ENCODE measurements at regions not wholly inside any gene's neighbourhood (a gene's known extent, or its start where the extent isn't known, plus 50 kb on each side); places are given as distances from the start of the nearest gene placed in this dataset.
"Not testable (repeated sequence)": the region's sequence is repeated elsewhere in the genome, so short reads cannot be mapped to it uniquely, and the experiment has no call there.

GRCh38 chr10:44249490-44249889, 135.4 kb downstream of the CXCL12 start:
- no peak for TF ChIP-seq ZNF274 (IDR thresholded peaks at IDR 0.05; ENCODE audit: low read depth, low read length)

GRCh38 chr10:44246700-44247099, 138.2 kb downstream of the CXCL12 start:
- not testable (repeated sequence) for H3K4me3 ChIP-seq (ENCODE audit: low read length)

More at GRCh38 chr10:44249490-44249889, 135.4 kb downstream of the CXCL12 start:
- no peak overlapping the region for H3K4me3 ChIP-seq (ENCODE audit: low read length)

GRCh38 chr10:44246287-44246686, 138.6 kb downstream of the CXCL12 start:
- not testable (repeated sequence) for H3K4me3 ChIP-seq (ENCODE audit: low read length)

GRCh38 chr10:44245601-44245938, 139.3 kb downstream of the CXCL12 start:
- H3K4me3 ChIP-seq (ENCODE audit: low read length), result no peak overlapping the region
- no peak for TF ChIP-seq ZNF274 (IDR thresholded peaks at IDR 0.05; ENCODE audit: low read depth, low read length)

GRCh38 chr10:44244745-44245600, 139.9 kb downstream of the CXCL12 start:
- H3K4me3 ChIP-seq (ENCODE audit: low read length), result no peak overlapping the region
- no peak for TF ChIP-seq ZNF274 (IDR thresholded peaks at IDR 0.05; ENCODE audit: low read depth, low read length)

GRCh38 chr10:44243851-44244510, 140.9 kb downstream of the CXCL12 start:
- no peak for TF ChIP-seq ZNF274 (IDR thresholded peaks at IDR 0.05; ENCODE audit: low read depth, low read length)
- H3K4me3 ChIP-seq (ENCODE audit: low read length), result no peak overlapping the region

GRCh38 chr10:44242826-44243225, 142.1 kb downstream of the CXCL12 start:
- no peak overlapping the region for H3K4me3 ChIP-seq (ENCODE audit: low read length)
- no peak for TF ChIP-seq ZNF274 (IDR thresholded peaks at IDR 0.05; ENCODE audit: low read depth, low read length)

GRCh38 chr10:44242091-44242490, 142.8 kb downstream of the CXCL12 start:
- TF ChIP-seq ZNF274 (IDR thresholded peaks at IDR 0.05; ENCODE audit: low read depth, low read length), result no peak

GRCh38 chr10:44240584-44241205, 144.2 kb downstream of the CXCL12 start:
- no peak for TF ChIP-seq ZNF274 (IDR thresholded peaks at IDR 0.05; ENCODE audit: low read depth, low read length)
- no peak overlapping the region for H3K4me3 ChIP-seq (ENCODE audit: low read length)

More at GRCh38 chr10:44242091-44242490, 142.8 kb downstream of the CXCL12 start:
- no peak overlapping the region for H3K4me3 ChIP-seq (ENCODE audit: low read length)

- H3K4me3 ChIP-seq (ENCODE audit: low read length), result no peak overlapping the region
- no peak for TF ChIP-seq ZNF274 (IDR thresholded peaks at IDR 0.05; ENCODE audit: low read depth, low read length)
These were observed 146.7 kb downstream of the CXCL12 start for GRCh38 chr10:44238212-44238611.

GRCh38 chr10:44237364-44238049, 147.4 kb downstream of the CXCL12 start:
- no peak for TF ChIP-seq ZNF274 (IDR thresholded peaks at IDR 0.05; ENCODE audit: low read depth, low read length)

GRCh38 chr10:44235363-44235762, 149.5 kb downstream of the CXCL12 start:
- H3K4me3 ChIP-seq (ENCODE audit: low read length), result no peak overlapping the region
- no peak for TF ChIP-seq ZNF274 (IDR thresholded peaks at IDR 0.05; ENCODE audit: low read depth, low read length)

More at GRCh38 chr10:44237364-44238049, 147.4 kb downstream of the CXCL12 start:
- H3K4me3 ChIP-seq (ENCODE audit: low read length), result no peak overlapping the region

GRCh38 chr10:44234483-44234875, 150.4 kb downstream of the CXCL12 start:
- H3K4me3 ChIP-seq (ENCODE audit: low read length), result no peak overlapping the region
- no peak for TF ChIP-seq ZNF274 (IDR thresholded peaks at IDR 0.05; ENCODE audit: low read depth, low read length)

Data from GM08714 (cell line).